Ectodermal cell (in vitro differentiated cells): ENCODE measurements at regions not wholly inside any gene's neighbourhood (a gene's known extent, or its start where the extent isn't known, plus 50 kb on each side); places are given as distances from the start of the nearest gene placed in this dataset.

Experiments used
- H3K27ac ChIP-seq: 2 replicates; pipeline ENCODE4 v1.7.0; 2013; ENCODE audit warnings: mild to moderate bottlenecking, low read depth, low read length; ENCODE audit not compliant: insufficient read depth, poor library complexity, severe bottlenecking
- H3K27me3 ChIP-seq: 2 replicates; pipeline ENCODE4 v1.7.0; 2013; ENCODE audit warnings: mild to moderate bottlenecking, low read length; ENCODE audit not compliant: insufficient read depth, control insufficient read depth, poor library complexity, severe bottlenecking
- H3K36me3 ChIP-seq: one replicate; pipeline ENCODE4 v1.7.0; 2013; ENCODE audit warnings: low read length; ENCODE audit not compliant: control insufficient read depth, insufficient read depth
- H3K4me1 ChIP-seq: one replicate; pipeline ENCODE4 v1.7.0; 2013; ENCODE audit warnings: low read length; ENCODE audit not compliant: control insufficient read depth, insufficient read depth
- H3K4me3 ChIP-seq: 2 replicates; pipeline ENCODE4 v1.7.0; 2013; ENCODE audit warnings: low read depth, low read length, control low read depth; ENCODE audit not compliant: insufficient read depth
- H3K9me3 ChIP-seq: 2 replicates; pipeline ENCODE4 v1.7.0; 2013; ENCODE audit warnings: mild to moderate bottlenecking, low read length, moderate library complexity; ENCODE audit not compliant: control insufficient read depth
- WGBS, 2 experiments: methylation state at CpG; one replicate each; pipeline ENCODE4 v1.1.7; 2013; ENCODE audit warnings: missing lambda C conversion rate in 2 of 2; 5-methylcytosine and 5-hydroxymethylcytosine counted together

DNA sequence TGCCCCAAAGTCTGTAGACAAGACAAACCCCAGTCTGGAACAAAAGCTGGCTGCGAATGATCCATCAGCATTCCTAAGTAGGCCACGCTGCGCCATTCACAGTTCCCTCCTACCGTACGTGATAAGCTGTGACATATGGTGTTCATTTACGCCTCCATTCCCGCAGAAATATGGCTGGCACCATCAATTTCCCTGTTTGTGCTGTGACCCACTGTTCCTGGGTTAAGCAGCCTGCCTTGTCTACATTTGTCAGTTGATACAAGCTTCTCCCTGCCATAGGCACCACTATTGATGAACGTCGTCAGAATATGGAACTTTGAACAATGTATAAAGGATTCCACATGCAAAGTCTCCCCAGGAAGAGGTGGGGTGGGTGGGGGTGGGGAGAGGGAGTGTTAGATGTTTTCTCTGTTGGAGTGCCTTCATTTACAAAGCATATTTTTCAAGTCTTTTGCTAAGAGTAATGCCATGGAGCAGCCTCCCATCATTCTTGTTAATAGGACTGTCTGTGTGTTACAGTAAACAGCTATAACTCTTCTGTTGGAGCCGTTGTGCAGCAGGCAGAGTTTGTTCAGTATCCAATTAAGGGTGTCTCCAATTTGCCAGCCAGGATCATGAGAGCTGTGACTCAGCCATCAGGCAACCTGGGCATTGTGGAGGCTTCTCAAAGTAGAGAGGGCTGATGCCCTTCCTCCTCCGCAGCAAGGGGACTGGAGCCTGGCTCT lies 294.6 kb downstream of the TMEM114 start:
- Histone ChIP-seq H3K9me3 (no peaks in the 10 kb centered on the region), H3K36me3 (no peaks in the 10 kb centered on the region), H3K4me3 (no peak overlapping the region), H3K27me3 (no peaks in the 10 kb centered on the region), H3K4me1 (no peaks in the 10 kb centered on the region), H3K27ac (no peak overlapping the region)
- WGBS, 2 experiments: 94 to 95% methylated on average over 11 of the region's 11 CpGs

DNA sequence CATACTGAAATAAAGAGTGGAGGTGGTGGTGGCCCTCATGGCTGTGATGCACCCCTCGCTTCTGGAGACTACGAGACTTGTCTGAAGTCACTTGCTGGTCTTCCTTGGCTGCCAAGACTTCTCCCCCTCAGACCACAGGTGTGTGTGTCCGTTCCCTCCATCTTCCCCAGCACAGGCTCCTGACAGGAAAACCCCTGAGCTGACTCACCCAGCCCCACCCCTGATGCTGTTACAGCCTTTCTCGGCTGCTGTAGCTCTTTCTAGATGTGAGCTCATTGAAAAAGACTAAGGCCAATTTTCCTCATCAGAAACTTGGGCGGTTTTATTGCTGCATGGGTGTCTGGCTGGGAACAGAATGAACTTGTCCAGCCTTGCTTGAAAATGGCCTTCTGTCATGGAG lies 296.9 kb downstream of the TMEM114 start:
- WGBS, 2 experiments: 92% methylated on average over 5 of the region's 5 CpGs
- H3K4me1 ChIP-seq: no peaks in the 10 kb centered on the region
- H3K36me3 ChIP-seq: no peaks in the 10 kb centered on the region
- no peaks in the 10 kb centered on the region for H3K27me3 ChIP-seq
- no peak overlapping the region for H3K27ac ChIP-seq
- H3K4me3 ChIP-seq: no peak overlapping the region
- no peaks in the 10 kb centered on the region for H3K9me3 ChIP-seq

DNA sequence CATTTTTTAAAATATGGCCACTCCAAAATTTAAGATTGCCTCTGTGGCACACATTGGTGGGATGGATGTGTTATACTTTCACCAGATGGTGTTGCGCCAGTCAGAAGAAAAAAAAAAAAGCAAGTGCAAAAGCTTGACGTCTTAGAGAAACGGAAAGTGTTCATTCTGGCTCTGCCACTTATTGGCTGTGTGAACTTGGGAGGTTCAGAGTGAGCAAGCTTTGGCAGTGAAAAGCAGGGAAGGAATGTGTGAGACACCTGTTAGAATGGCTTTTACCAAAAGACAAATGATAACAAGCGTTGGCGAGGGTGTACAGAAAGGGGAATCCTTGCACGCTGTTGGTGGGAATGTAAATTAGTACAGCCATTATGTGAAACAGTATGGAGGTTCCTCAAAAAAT lies 298.0 kb downstream of the TMEM114 start:
- WGBS, 2 experiments: 97 to 98% methylated on average over 6 of the region's 6 CpGs
- no peak overlapping the region for H3K4me3 ChIP-seq
- no peaks in the 10 kb centered on the region for H3K27me3 ChIP-seq
- no peaks in the 10 kb centered on the region for H3K36me3 ChIP-seq
- no peaks in the 10 kb centered on the region for H3K9me3 ChIP-seq
- H3K27ac ChIP-seq: no peak overlapping the region
- H3K4me1 ChIP-seq: no peaks in the 10 kb centered on the region

DNA sequence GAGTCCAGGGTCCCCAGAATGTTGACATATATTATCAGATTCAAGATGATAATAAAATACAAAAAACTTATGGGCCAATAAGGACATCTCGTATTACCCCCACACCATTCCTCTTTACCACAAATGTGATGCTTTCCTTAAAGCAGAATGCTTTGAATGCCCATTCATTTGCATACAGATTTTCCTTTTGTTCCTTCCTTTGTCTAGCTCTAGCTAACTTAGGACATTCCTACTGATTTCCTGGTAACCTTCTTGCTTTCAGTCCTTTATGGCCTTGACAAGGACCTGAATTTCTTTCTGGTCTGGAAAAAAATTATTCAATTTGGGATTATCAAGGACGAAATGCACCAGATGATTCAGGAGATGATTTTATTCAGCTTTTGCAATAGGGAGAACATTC lies 304.0 kb downstream of the TMEM114 start:
- H3K4me3 ChIP-seq: no peak overlapping the region
- no peaks in the 10 kb centered on the region for H3K27me3 ChIP-seq
- H3K9me3 ChIP-seq: no peaks in the 10 kb centered on the region
- H3K27ac ChIP-seq: no peak overlapping the region
- no peaks in the 10 kb centered on the region for H3K4me1 ChIP-seq
- WGBS, 2 experiments: 72% methylated on average over 2 of the region's 2 CpGs
- H3K36me3 ChIP-seq: no peaks in the 10 kb centered on the region

DNA sequence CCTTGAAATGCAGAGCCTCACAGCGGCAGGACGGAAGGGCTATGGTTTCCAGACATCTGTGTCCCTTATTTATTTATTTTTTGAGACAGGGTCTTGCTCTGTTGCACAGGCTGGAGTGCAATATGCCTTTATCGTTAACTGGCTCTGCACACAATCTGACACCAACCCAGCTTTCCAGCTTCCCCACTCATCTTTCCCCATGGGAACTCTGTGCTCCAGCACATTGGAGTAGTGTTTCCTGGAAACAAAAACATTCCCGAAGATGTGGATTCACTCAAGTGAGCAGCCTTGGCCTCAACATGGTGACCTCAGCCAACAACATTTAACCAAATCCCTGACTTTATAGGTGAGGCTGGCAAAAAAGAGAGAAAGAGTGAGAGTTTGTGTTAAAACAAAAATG lies 307.1 kb downstream of the TMEM114 start:
- H3K27ac ChIP-seq: no peak overlapping the region
- WGBS, 2 experiments: 71% methylated on average over 4 of the region's 4 CpGs

DNA sequence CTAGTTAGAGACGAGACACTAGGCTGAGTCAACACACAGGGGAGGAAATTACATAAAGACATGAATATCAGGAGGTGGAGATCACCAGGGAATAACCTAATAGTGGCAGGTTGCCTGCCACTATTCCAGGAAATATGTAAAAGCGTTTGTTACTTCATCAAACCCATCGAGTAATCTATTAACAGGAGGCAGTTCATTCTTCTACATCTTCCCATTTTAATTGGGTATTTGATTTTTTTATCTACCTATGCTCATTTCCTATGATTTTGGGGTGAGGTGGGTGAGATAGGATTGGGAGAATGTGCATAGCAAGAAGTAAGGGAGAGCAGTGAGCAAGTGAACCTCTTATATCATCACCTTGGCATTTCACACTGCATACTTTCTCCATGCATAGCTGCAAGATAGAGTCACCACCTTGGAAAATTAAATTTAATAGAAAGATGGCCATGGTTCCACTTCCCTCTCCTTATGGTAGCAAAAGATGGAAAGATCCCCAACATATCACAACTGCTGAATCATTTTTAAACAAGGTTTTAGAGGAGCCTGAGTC lies 312.2 kb downstream of the TMEM114 start:
- no peak overlapping the region for H3K27ac ChIP-seq
- no peaks in the 10 kb centered on the region for H3K9me3 ChIP-seq
- H3K4me1 ChIP-seq: no peaks in the 10 kb centered on the region
- H3K36me3 ChIP-seq: no peaks in the 10 kb centered on the region
- WGBS, 2 experiments: 86 to 87% methylated on average over 3 of the region's 3 CpGs
- no peaks in the 10 kb centered on the region for H3K27me3 ChIP-seq
- H3K4me3 ChIP-seq: no peak overlapping the region

More for the DNA sequence above, 307.1 kb downstream of the TMEM114 start:
- Histone ChIP-seq H3K4me1 (no peaks in the 10 kb centered on the region), H3K9me3 (no peaks in the 10 kb centered on the region), H3K36me3 (no peaks in the 10 kb centered on the region), H3K27me3 (no peaks in the 10 kb centered on the region), H3K4me3 (no peak overlapping the region)

DNA sequence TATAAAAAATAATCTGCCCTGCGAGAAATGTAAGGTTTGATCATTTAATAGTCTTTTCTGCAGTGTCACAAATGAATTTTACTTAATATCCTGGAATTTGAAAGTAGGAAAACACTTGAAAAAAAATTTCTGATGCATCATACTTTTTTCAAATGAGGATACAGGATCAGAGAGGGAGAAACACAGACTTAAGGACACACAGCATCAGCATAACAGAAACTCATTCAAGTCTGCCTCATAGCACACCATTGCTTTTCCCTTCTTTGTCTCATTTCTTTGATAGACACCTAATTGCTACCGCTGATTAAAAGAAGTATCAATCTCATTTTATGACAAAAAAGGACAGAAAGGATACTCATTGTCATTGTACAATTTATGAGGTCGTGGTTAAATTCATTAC lies 319.0 kb downstream of the TMEM114 start:
- Histone ChIP-seq H3K36me3 (no peaks in the 10 kb centered on the region), H3K4me3 (no peak overlapping the region), H3K27me3 (no peaks in the 10 kb centered on the region), H3K4me1 (no peaks in the 10 kb centered on the region), H3K9me3 (no peaks in the 10 kb centered on the region), H3K27ac (no peak overlapping the region)
- WGBS, 2 experiments: 100% methylated on average over 2 to 3 of the region's 3 CpGs

DNA sequence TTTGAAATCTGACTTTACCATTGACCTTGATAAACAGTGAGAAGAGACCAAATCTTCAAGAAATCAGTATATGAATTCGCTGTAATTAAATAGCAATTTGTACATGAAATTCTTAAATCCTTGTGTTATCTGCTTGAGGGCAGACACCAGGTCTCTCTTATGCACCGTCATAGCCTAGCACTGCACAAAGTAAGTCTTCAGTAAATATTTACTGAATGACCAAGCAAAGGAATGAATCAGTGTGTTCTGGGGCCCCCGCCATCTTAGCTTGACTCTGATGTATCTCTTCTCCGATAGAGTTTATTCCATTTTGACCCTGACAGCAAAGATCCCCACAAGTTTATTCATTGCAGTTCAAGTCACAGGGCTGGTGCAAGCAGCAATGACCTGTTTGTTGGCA lies 328.0 kb downstream of the TMEM114 start:
- no peaks in the 10 kb centered on the region for H3K4me1 ChIP-seq
- H3K36me3 ChIP-seq: no peaks in the 10 kb centered on the region
- H3K27me3 ChIP-seq: no peaks in the 10 kb centered on the region
- H3K4me3 ChIP-seq: no peak overlapping the region
- no peaks in the 10 kb centered on the region for H3K9me3 ChIP-seq
- no peak overlapping the region for H3K27ac ChIP-seq
- WGBS, 2 experiments: 90 to 97% methylated on average over 4 of the region's 4 CpGs

DNA sequence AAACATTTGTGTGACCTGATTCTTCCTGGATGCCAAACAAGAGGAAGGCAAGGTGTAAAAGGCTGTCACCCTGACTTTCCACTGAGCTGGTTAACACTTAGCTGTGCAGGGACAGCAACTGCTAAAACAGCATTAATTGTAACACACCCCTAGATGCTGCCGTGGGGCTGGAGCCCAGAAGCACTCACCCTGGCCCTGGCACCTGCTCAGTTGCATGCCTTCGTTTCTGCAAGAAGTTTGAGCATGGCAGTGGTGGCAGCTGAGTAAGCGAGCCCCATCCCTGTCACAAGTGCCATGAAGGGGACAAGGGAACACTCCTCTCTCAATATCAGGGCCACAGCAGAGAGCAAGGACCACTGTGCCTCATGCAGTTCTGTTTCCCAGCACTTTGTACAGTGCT lies 330.2 kb downstream of the TMEM114 start:
- Histone ChIP-seq H3K27ac (no peak overlapping the region), H3K27me3 (no peaks in the 10 kb centered on the region), H3K9me3 (no peaks in the 10 kb centered on the region), H3K36me3 (no peaks in the 10 kb centered on the region), H3K4me3 (no peak overlapping the region), H3K4me1 (no peaks in the 10 kb centered on the region)
- 72 to 73% methylated on average over 3 of the region's 3 CpGs for WGBS, 2 experiments

DNA sequence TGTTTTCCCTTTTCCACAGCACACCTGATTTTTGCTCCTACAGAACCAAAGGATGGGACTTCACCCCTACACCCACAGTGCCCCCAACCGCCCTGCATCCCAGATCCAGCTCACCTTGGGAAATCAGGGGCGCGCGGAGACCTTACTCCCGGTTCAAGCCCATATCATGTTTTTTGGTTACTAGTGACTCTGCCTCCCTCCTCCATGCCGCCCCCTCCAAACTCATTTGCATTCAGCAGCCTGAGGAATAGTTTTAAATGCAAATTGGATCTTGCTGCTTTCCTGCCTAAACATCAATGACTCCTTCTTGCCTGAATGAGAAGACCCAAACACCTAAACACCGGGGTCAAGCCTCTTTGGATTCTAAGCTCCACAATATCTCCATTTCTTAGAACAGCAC lies 331.8 kb downstream of the TMEM114 start:
- Histone ChIP-seq H3K27me3 (no peaks in the 10 kb centered on the region), H3K4me3 (no peak overlapping the region), H3K36me3 (no peaks in the 10 kb centered on the region), H3K27ac (no peak overlapping the region), H3K4me1 (no peaks in the 10 kb centered on the region), H3K9me3 (no peaks in the 10 kb centered on the region)
- WGBS, 2 experiments: 58 to 60% methylated on average over 7 of the region's 7 CpGs
